CD4-positive, alpha-beta T cell treated with Interleukin-15 for 4 hours (primary cell): ENCODE measurements at regions not wholly inside any gene's neighbourhood (a gene's known extent, or its start where the extent isn't known, plus 50 kb on each side); places are given as distances from the start of the nearest gene placed in this dataset.

Experiments
- DNase-seq: peaks from one replicate; pipeline ENCODE4 v3.0.0-alpha.2; 2020; ENCODE audit warnings: low spot score

DNA sequence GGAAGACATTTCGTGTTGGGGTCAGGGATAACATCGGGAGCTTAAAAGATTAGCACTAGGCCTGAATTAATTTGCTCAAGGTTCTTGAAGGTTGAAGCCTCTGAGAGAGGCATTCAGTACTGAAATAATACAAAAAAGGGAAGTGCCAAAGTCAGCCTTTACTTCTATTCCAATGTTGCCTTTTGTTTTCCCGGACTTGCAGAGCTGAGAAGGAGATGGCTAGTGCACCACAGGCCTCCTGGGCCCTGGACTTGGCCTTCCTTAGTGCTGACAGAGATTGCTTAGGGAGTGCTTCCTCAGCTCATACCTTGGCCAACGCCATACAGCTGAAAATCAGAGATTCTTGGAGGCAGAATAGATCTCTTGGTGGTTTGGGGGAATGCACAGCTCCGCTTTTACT is 333.6 kb upstream of the TBL1XR1 start:
- DNase-seq: no peak

DNA sequence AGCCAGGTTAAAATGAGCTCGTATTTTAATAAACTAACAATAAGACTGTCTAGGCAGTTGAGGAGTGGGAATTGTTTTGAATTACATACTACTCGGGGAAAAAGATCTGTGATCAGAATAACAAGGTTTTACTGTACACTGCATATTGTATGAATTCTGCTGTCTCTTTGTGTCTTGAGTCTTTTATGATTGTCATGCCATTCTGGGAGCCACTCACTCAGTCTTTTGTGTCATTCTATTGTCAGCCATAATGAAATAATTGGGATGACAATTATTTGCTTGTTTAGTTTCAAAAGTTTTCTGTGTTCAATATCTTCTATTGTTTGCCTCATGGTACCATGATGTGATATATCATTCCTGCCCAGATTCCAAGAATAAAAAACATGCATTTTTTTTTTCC is 339.6 kb upstream of the TBL1XR1 start:
- no peak for DNase-seq

DNA sequence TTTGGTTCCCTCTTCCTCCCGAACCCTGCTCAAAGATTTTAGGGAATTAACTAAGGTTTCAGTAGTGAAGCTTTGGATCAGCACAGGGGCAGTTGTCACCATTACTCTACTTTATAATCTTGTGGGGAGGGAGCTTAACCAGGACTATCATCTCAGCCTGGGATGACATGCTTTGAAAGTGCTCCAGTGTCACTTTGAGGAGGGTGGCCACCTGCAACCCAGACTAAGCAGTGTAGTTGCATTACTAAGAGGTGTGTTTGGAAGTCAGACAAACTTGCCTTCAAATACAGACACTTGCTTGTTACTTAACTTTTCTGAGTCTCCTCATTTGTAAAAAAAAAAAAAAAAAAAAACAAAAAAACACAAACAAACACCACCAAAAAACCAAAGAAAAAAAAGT is 340.3 kb upstream of the TBL1XR1 start:
- no peak for DNase-seq

DNA sequence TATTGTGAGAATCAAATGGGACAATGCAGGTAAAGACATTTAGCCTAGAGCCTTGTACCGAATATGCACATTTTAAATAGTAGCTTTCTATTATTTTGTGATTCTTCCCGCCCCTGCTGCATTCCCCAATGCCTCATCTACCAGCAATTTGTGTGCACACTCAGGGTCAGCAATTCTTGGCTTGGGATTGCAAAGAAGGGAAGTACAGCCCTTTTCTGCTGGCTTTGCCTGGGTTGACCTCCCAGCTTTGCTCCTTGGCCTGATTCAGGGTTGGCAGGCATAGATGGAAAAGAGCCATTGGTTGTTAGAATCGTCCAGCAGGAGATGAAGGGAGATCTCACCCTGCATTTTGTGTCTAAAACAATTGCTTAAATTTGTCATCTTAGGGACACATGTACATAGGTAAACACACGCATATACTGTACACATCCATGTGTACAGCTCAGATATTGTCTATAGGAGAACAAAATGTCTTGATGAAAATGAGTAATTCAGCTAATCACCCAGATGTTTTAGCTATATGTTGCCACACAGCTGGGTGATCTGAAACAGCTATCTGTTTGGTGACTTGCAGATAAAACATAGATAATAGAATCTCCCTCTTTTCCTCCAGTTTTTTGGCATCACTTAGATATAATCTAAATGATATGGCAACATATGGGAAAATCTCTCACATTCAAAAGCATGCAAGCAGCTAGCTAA is 340.9 kb upstream of the TBL1XR1 start:
- DNase-seq: no peak

DNA sequence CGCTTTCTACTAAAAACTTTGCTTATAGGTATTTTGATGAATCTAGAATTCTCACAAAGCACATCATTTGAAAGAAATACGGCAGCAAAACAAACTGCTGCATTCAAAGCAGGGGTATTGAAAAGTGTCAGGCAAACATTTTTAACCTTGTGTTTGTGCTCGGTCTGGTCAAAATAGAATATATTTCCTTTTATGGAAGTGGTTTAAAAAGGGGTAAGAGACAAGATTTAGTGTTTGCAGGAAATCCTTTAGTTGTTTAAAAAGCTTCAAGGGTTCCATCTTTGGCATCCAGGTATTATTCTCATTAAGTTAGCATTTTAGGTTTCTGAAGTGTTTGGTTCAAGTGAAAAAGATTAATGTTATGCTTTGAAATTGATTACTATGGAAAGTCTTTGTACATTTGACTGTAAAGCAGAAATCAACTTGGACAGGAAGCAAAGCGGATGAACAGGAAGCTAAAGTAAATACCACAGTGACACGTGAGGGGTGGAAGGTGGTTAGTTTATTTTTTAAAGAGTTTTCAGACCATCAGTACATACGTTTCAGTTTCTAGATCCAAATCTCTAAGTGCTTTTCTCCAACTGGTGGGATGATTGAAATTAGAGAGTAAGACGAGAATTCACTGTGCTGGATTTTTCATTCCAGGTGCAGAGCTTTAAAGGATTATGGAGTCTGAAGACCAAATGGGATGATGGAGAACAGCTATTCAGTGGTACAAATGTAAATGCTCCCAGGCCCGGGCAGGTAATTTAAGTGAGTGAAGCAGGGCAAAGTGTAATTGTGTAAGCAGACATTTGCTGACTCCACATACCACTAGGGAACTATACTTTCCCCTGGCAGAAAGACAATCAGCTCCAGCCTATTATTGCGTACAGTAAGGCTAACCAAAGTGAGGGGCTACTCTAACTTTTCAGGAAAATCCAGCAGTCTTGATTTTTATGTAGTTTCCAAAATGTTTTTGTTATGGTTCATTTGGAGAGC is 341.8 kb upstream of the TBL1XR1 start:
- DNase-seq: peak; percentile 47

DNA sequence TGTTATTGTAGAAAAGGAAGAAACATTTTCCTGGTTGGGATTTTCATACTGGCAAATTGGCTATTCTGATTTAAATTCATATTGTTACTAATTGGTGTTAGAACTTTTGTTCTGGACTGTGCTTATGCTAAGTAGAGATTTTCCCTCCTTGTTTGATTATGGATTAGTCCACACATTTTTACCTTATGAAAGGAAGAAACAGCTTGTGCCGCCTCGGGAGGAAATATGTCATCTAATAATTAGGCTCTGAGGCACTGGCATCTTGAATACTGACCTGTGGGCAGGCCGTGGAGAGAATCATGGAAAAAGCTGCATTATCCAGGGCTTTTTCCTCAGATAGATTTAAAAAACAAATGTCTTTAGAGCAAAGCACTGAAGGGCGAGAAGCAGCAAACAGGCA is 344.3 kb upstream of the TBL1XR1 start:
- DNase-seq: no peak

- no peak for DNase-seq
These were observed 348.7 kb upstream of the TBL1XR1 start for GRCh38 chr3:177545964-177546363.

DNA sequence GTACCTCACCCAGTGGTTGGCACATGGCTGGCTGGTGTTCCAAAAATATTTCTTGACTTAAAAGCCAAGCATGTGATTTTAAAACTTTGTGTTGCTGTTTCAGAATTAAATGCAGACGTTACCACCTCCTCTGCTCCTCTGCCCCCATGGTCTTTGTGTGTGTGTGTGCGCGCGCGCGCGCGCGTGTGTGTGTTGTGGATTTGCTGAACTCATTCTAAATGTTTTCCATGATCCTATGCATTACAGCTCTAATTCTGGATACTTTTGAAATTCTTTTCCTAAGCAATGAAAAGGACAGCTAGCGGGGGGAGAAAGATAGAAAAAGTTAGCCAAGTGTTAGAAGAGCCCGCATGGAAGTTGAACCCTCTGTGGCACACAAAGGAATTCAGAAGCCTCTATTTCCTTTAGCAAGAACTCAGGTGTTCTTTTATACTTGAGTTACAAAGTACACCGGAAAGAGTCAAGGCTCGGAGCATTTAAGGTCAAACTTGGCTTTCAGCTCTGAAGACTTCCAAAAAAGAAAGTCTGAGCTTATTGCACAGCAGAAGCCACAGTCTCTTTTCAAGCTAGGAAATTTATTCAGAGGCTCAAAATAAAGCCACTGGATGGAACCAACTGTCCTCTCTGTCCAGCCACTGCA is 350.5 kb upstream of the TBL1XR1 start:
- DNase-seq: no peak

GRCh38 chr3:177550667-177551066 is 353.4 kb upstream of the TBL1XR1 start:
- DNase-seq: no peak

DNA sequence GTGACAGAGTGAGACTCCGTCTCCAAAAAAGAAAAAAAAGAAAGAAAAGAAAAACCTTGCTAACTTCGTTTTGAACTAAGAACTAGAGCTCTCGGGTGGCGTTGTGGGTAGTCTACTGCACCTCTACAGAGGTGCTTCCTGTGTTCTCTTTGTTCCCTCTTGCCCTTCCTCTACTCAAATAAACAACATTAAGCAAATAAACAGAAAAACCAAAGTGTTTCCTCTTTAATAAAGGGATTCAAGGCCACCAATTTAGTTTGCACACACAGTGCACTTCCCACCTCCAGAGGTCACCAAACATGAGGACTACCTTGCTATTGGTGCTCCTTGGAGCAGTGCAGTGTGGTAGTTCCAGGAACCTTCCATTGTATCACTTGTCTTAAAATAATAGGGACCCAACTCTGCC is 354.2 kb upstream of the TBL1XR1 start:
- DNase-seq: peak; percentile 12

- no peak for DNase-seq
These were observed 354.8 kb upstream of the TBL1XR1 start for GRCh38 chr3:177552051-177552450.

- DNase-seq: no peak
These were observed 355.7 kb upstream of the TBL1XR1 start for GRCh38 chr3:177553012-177553411.

- no peak for DNase-seq
These were observed 356.3 kb upstream of the TBL1XR1 start for GRCh38 chr3:177553579-177553978.

DNA sequence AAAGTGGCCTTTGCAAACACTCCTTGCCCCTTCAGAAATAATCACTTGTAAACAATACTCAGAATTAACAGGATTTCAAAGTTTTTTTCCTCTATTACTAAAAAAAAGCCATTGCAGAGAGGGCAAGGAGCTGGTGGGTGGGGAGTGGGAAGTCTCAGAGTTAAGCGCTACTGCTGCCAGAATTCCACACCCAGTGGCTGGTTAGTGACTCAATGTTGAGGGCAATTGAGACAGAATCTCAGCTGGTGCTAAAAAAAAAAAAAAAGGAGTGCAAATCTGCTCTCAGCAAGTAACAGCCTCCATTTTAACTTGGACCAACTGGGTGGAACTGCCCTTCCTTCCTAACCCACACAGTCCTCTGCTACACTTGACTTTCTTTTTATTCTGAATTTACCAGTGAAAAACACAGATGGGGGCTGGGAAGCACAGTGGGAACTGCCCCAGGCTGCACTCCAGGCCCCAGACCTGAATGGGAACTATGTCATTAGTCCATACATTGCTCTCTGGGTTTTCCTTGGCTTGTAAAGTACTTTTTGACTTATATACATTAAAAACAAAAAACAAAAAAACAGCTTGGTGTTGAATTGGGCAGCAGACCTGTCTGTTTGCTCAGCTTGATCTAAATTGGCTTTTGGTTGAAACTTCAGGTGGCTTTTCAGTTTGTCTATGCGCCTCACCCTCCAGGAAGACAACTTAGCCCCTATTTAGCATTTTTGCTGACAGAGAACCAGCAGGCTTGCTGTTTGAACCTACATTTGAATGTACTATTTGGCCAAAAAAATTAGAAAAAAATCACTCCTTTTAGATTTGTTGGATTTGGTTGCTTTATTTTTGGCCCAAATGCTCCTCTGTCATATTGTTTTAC is 357.8 kb upstream of the TBL1XR1 start:
- no peak for DNase-seq

- no peak for DNase-seq
These were observed 360.3 kb upstream of the TBL1XR1 start for GRCh38 chr3:177557548-177557947.

- DNase-seq: no peak
These were observed 364.1 kb upstream of the TBL1XR1 start for GRCh38 chr3:177561365-177561764.

DNA sequence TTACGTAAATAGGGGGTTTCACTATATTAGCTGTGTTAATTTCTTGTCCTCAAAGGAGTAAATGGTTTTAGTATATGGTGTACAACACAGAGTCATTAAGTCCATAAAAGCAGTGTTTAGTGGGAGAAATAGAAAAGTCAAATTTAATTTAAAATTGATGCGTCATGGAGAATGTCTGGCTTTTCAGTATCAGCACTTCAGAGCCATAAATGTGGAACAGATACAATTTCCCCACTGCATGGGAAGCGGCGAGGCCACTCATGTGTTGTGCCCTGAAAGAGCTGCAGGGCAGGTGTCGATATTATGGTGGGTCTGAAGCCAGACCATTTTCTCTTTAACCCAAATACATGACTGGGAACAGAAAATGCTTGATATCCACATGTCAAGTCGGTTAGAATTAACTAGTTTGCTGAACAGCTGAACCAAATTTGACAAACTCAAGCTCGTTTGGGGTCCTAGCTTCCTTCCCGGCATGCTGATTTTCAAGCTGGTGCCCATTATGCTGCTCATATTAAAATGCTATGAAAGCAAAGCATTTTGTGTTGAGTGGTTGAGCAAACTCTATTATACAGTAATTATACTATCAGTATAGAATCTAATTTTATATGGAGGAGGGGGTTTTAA is 364.6 kb upstream of the TBL1XR1 start:
- no peak for DNase-seq

DNA sequence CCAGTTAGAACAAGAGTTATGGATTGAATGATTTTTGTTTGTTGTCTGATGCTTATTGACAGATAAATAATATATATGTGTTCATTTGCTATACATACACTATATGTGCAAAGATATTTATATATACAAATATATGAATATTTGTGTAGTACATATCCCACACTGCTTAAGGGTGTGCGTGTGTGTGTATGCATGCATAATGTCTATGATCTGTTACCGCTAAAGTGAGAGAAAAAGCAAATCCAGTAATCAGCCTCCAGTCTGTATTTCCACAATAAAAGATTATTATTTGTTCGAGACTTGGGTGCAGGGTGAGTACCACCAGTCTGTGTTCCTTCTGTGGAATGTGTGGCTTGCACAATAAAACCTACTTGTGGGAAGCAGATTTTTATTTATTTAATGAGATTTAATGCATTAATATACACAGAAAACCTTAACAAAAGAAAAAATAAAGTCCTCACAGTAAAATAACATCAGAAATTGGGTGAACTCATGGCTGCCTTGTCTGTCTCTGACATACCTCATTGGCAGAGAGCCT is 366.0 kb upstream of the TBL1XR1 start:
- DNase-seq: no peak

GRCh38 chr3:177563792-177564191 is 366.5 kb upstream of the TBL1XR1 start:
- DNase-seq: no peak

DNA sequence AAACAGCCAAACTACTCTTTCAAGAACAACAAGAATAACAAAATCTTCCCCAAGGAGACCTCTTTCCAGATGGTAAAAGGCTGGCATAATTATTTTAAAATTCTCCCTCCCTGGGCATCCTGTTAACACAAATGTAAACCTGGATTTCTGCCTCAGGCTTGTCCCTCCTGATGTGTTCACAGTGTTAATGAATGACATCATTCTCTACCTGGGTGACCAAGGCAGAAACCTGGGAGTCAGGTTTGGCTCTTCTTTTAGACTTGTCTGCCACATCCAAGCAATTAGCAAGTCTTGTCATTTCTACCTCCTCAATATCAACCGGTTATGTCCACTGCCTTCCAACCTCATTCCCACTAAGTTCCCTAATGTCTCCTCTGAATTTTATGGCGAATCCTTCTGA is 368.7 kb upstream of the TBL1XR1 start:
- no peak for DNase-seq

- DNase-seq: no peak
These were observed 370.6 kb upstream of the TBL1XR1 start for GRCh38 chr3:177567833-177568232.
